ENCODE measurements at regions not wholly inside any gene's neighbourhood (a gene's known extent, or its start where the extent isn't known, plus 50 kb on each side); places are given as distances from the start of the nearest gene placed in this dataset.

DNA sequence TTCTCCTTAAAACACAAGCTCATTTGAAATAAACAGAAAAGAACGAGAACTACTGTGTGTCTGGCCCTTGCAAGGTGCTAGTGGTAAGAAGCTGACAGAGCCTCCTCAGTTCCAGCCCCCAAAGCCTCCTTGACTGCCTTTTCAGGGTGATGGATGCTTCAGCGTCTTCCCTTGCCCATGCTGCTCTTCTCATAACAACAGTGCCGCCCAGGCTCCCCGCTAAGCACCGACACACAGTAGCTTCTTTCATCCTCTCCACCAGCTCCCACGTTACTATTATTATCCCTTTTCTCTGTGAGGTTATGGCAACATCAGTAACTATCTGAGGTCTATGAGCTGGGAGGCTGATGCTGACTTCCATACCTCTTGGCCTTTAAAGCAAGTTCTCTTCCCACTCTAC lies 418.6 kb downstream of the TSN start:
- no peak for DNase-seq (ENCODE audit: low read depth)

DNA sequence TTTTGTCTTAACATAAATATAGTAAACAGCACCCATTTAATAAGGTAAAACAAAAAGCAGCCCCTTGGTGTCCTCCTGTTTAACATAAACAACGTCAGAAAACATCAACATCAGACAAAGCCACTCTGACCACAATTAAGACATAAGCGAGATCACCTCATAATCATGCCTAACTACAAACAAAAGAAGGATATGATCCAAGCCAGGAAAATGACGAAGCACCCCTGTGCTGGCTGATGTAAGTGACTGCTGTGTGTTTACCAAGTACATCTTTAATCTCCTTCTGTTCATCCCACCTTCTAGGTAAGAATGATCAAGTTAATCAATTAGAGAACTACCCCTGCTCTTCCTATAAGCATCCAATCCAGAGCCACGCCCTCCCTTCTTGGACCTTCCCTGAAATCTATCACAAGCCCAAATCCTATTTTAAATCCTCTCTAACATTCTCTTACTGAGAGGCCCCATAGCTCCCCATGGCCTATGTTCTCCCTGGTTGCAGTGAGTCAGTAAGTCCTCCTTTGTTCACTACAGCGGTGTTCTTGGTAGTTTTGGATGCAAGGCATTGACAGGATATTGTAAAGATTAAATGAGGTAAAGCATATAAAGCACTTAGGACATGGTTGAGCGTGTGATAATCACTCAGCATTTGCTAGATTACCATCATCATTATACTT lies 424.2 kb downstream of the TSN start:
- DNase-seq (ENCODE audit: low read depth), result no peak

- no peak for DNase-seq (ENCODE audit: low read depth)
Observed at GRCh38 chr2:122180972-122181371, 425.5 kb downstream of the TSN start.

- DNase-seq (ENCODE audit: low read depth), result no peak
Observed at GRCh38 chr2:122182616-122183355, 427.3 kb downstream of the TSN start.

GRCh38 chr2:122183890-122184289 lies 428.4 kb downstream of the TSN start:
- no peak for DNase-seq (ENCODE audit: low read depth)

DNA sequence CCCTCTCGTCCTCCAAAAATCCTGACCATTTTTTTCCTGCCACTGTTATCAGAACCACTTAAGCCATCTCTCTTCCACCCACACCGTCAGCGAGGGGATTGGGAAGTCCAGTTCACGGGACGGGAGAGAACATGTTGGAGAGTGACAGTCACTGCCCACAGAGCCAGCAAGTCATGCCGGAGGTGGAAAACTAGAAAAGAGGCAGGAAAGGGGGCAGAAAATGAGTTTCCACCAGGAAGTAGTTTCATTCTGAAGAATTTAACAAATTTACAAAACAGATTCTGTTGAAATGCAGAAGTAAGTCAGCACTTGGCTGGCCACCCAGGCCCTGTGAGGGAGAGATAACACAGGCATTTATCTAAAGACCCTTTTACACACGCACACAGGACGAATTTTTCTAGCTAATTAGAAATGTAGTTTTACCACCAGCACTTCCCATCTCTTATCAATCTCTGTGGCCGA lies 431.3 kb downstream of the TSN start:
- no peak for DNase-seq (ENCODE audit: low read depth)

- no peak for DNase-seq (ENCODE audit: low read depth)
Observed at GRCh38 chr2:122191331-122191730, 435.9 kb downstream of the TSN start.

DNA sequence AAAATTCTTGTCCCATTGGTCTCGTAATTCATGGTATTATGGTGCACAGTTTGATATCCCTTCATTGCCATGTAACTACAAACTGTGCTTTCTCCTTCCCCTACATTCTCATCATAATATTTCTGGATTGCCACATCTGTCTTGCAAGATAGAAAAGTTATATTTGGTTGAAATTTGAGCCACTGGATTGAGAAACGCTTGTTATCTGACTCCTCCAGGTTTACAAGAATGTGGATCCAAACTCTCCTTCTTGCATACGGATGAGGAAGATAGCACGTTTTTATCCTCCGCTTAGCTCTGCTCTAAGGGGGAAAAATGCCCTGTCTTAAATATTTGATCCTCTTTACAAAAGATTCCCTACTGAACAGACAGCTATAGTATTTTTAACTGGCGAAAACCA lies 438.2 kb downstream of the TSN start:
- no peak for DNase-seq (ENCODE audit: low read depth)

GRCh38 chr2:122194546-122194945 lies 439.1 kb downstream of the TSN start:
- DNase-seq (ENCODE audit: low read depth), result no peak

GRCh38 chr2:122203523-122203922 lies 448.1 kb downstream of the TSN start:
- DNase-seq (ENCODE audit: low read depth), result no peak

- DNase-seq (ENCODE audit: low read depth), result no peak
Observed at GRCh38 chr2:122205641-122206040, 450.2 kb downstream of the TSN start.

- no peak for DNase-seq (ENCODE audit: low read depth)
Observed at GRCh38 chr2:122206101-122206500, 450.6 kb downstream of the TSN start.

- DNase-seq (ENCODE audit: low read depth), result no peak
Observed at GRCh38 chr2:122209377-122209776, 453.9 kb downstream of the TSN start.

DNA sequence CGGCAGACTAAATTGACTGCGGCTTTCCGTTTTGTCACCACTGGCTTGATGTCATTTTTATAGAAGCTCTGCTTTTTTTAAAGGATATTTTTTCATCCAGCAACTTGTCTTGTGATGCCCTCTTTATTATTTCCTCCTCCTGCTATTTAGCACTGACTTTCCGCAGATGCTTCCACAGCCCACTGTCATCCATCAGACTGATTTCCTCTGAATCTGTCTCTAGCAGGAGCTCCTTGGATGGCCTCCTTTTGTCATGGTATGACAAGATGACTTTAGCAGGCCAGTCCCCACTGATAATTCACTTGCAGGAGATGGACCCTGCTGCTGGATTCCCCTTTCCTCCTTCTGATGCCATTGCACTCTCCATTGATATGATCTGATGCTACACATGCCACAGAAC lies 454.6 kb downstream of the TSN start:
- no peak for DNase-seq (ENCODE audit: low read depth)

DNA sequence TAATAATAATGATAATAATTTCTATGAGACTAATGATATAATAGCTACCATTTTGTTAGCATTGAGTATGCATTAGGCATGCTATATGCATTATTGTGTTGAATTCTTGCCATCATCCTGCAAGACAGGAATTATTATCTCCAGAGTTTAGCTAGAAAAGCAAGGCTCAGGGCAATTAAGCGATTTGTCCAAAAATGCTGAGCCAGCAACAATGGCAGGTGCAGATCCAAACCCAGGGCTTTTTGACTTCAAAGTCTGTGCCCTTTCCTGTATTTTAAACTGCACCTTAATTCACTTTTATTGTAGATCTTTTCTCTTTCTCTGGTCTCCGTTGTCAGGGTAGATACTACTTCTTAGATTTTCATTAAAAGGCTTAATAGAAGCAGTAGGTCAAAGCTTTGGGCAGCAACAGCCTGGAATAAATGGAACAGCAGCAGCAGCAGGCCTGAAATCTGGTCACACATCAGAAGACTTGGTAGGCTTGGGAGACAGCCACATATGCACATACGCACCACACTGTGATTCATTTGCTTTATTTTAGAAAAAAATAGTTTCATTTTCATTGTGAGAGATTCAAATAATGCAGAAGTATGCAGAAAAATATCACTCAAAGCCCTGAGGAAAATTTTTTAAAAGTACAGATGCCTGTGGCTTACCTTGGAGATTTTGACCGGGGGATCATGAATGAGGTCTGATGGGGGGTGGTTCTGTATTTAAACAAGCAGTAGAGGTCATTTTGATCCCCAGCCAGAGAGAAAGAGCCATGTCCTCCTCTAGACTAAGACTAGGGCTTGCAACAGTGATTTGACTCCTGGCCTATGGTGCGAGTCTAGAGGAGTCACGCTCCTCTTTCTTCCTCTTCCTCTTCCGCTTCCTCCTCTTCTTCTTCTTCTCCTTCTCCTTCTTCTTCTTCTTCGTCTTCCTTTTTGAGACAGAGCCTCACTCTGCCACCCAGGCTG lies 455.7 kb downstream of the TSN start:
- no peak for DNase-seq (ENCODE audit: low read depth)

DNA sequence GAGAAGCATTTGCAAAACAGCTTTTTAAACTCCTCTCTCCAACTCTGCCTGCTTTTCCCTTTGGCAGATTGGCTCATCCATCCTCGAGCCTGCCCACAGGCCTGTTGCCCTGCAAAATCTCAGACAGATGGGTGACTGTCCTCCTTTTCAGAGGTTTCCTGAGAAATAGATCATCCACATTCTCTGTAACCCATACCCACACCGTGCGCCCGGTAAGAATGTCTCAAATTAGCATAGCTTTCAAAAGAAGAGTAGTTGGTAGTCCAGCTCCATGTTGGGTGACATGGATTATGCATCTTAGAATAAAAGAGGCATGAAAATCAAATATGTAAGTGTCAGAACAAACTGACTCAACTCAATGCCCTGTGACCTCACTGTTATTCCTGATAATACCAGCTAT lies 457.9 kb downstream of the TSN start:
- DNase-seq (ENCODE audit: low read depth), result no peak

GRCh38 chr2:122216071-122216470 lies 460.6 kb downstream of the TSN start:
- DNase-seq (ENCODE audit: low read depth), result no peak

- DNase-seq (ENCODE audit: low read depth), result no peak
Observed at GRCh38 chr2:122216901-122217300, 461.4 kb downstream of the TSN start.

GRCh38 chr2:122218596-122218995 lies 463.1 kb downstream of the TSN start:
- no peak for DNase-seq (ENCODE audit: low read depth)

DNA sequence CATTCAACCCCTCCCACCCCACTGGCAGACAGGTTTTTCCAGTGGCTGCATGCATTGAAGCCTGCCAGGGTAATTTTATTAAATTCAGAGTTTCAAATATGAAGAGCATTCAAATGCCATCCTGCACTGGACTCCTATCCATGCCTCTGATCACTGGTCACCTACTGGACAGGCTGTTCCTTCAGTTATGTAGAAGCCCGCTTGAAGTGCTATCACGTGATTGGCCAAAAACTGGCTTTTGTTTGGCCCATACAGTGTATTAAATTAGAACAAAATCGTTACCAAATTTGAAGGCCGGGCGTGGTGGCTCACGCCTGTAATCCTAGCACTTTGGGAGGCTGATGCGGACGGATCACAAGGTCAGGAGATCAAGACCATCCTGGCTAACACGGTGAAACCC lies 464.1 kb downstream of the TSN start:
- no peak for DNase-seq (ENCODE audit: low read depth)

DNA sequence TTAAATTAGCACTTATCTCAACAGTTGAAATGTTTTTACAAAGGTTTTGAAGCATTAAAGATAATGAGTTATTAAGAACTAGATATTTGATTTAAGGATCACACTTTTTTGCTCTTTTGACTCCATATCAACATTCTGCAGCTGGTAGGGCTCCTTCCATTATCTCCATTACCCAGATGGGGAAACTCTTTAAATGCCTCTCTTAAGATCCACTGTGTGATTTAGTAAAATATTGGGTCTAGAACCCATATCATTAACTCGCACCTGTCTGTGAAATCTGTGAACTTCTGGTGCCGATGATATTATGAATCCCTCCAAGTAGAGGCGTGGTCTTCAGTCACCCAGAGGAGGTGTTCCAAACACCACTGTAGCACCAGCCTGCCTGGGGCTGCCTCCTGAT lies 466.2 kb downstream of the TSN start:
- DNase-seq (ENCODE audit: low read depth), result no peak

GRCh38 chr2:122231296-122231695 lies 475.8 kb downstream of the TSN start:
- no peak for DNase-seq (ENCODE audit: low read depth)

DNA sequence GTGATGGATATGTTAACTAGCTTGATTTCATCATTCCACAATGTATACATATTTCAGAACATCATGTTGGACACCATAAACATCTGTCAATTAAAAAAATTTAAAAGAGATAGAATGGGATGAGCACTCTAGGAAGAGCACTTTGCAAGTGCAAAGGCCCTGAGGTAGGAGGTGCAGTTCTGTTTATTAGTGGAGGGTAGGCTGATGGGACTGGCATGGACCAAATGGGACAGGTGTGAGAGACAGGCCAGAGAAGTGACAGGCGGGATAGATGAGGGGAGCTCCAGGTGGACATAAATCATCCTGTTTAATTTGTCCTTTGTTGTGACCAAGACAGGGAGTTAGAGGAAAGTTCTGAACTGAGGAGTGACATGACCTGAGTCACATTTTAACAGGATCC lies 477.9 kb downstream of the TSN start:
- DNase-seq (ENCODE audit: low read depth), result no peak

All from stimulated activated CD8-positive, alpha-beta memory T cell treated with anti-CD3 and anti-CD28 coated beads, Interleukin-4, amount 100 ng/mL, for 24 hours (primary cell).